ENCODE measurements at regions not wholly inside any gene's neighbourhood (a gene's known extent, or its start where the extent isn't known, plus 50 kb on each side); places are given as distances from the start of the nearest gene placed in this dataset.
"Not testable (repeated sequence)": the region's sequence is repeated elsewhere in the genome, so short reads cannot be mapped to it uniquely, and the experiment has no call there.

GRCh38 chr4:162586266-162586665, 422.5 kb upstream of the FSTL5 start:
- DNase-seq: no peak

GRCh38 chr4:162582180-162582579, 418.4 kb upstream of the FSTL5 start:
- DNase-seq: no peak

GRCh38 chr4:162565730-162566129, 401.9 kb upstream of the FSTL5 start:
- no peak for DNase-seq

- no peak for DNase-seq
Observed at GRCh38 chr4:162560073-162560472, 396.3 kb upstream of the FSTL5 start.

- DNase-seq: no peak
Observed at GRCh38 chr4:162557516-162558106, 393.8 kb upstream of the FSTL5 start.

- no peak for DNase-seq
Observed at GRCh38 chr4:162535121-162535520, 371.3 kb upstream of the FSTL5 start.

- DNase-seq: no peak
Observed at GRCh38 chr4:162523171-162523570, 359.4 kb upstream of the FSTL5 start.

GRCh38 chr4:162522724-162523123, 358.9 kb upstream of the FSTL5 start:
- DNase-seq: no peak

GRCh38 chr4:162510937-162511336, 347.1 kb upstream of the FSTL5 start:
- DNase-seq: no peak

GRCh38 chr4:162510115-162510514, 346.3 kb upstream of the FSTL5 start:
- no peak for DNase-seq

GRCh38 chr4:162509333-162509732, 345.5 kb upstream of the FSTL5 start:
- DNase-seq: no peak

GRCh38 chr4:162506253-162506652, 342.5 kb upstream of the FSTL5 start:
- DNase-seq: no peak

- DNase-seq: no peak
Observed at GRCh38 chr4:162503868-162504267, 340.1 kb upstream of the FSTL5 start.

- no peak for DNase-seq
Observed at GRCh38 chr4:162502109-162502508, 338.3 kb upstream of the FSTL5 start.

- DNase-seq: no peak
Observed at GRCh38 chr4:162499478-162499877, 335.7 kb upstream of the FSTL5 start.

GRCh38 chr4:162498168-162498567, 334.4 kb upstream of the FSTL5 start:
- no peak for DNase-seq

- peak; percentile 36 for DNase-seq
Observed at GRCh38 chr4:162497564-162498167, 333.9 kb upstream of the FSTL5 start.

- no peak for DNase-seq
Observed at GRCh38 chr4:162494935-162495334, 331.1 kb upstream of the FSTL5 start.

- DNase-seq: no peak
Observed at GRCh38 chr4:162485486-162485885, 321.7 kb upstream of the FSTL5 start.

- no peak for DNase-seq
Observed at GRCh38 chr4:162475246-162475645, 311.4 kb upstream of the FSTL5 start.

GRCh38 chr4:162469977-162470376, 306.2 kb upstream of the FSTL5 start:
- DNase-seq: no peak

- not testable (repeated sequence) for DNase-seq
Observed at GRCh38 chr4:162465356-162465755, 301.6 kb upstream of the FSTL5 start.

- no peak for DNase-seq
Observed at GRCh38 chr4:162461952-162462351, 298.2 kb upstream of the FSTL5 start.

- DNase-seq: no peak
Observed at GRCh38 chr4:162458051-162458450, 294.3 kb upstream of the FSTL5 start.

Data from CD4-positive, alpha-beta T cell treated with Interleukin-12 subunit alpha and Interleukin-12 subunit beta, for 1 hour (primary cell).